IMR-90 (cell line): ENCODE measurements at regions not wholly inside any gene's neighbourhood (a gene's known extent, or its start where the extent isn't known, plus 50 kb on each side); places are given as distances from the start of the nearest gene placed in this dataset.

Experiments used
- ATAC-seq: fragments of 200-7000 bp; cut with Tn5 transposase; 2 replicates; pipeline ENCODE4 v1.9.1; 2020; ENCODE audit warnings: low read depth, mild to moderate bottlenecking, moderate library complexity
- BruUV-seq: library from RNA; stranded (reverse); fragments of 400-500 nt; replicated peaks from 2 replicates; lab custom pipeline; 2021; lab: Mats Ljungman, UMichigan
- CTCF ChIA-PET: fragments of 300-600 bp; formaldehyde crosslinking; extraction: SDS; loops from one replicate; lab custom pipeline; 2021; ENCODE audit warnings: antibody characterized with exemption; lab: Yijun Ruan, JAX
- POLR2A ChIA-PET: fragments of 300-600 bp; sonication (Branson Sonifier 250); formaldehyde crosslinking; loops from one replicate; lab custom pipeline; 2022; ENCODE audit warnings: antibody characterized with exemption; ENCODE audit not compliant: unreplicated experiment; lab: Charles Lee
- DNase-seq: peaks from one replicate; pipeline ENCODE4 v3.0.0; 2013
- H2AFZ ChIP-seq: replicated peaks from 2 replicates; pipeline ENCODE3; 2013; ENCODE audit warnings: low read length, mild to moderate bottlenecking; ENCODE audit not compliant: poor library complexity
- H2AK5ac ChIP-seq: 2 replicates; pipeline ENCODE4 v1.6.1; 2013; ENCODE audit warnings: low read depth, low read length, inconsistent platforms
- H2AK9ac ChIP-seq: replicated peaks from 2 replicates; pipeline ENCODE3; 2013; ENCODE audit warnings: mild to moderate bottlenecking, low read depth, low read length, moderate library complexity; ENCODE audit not compliant: poor library complexity
- H2BK120ac ChIP-seq: 2 replicates; pipeline ENCODE4 v1.6.1; 2013; ENCODE audit warnings: low read depth, low read length, inconsistent platforms
- H2BK15ac ChIP-seq: 3 replicates; pipeline ENCODE4 v1.6.1; 2013; ENCODE audit warnings: low read depth, low read length, inconsistent platforms
- H2BK20ac ChIP-seq: 2 replicates; pipeline ENCODE4 v1.6.1; 2013; ENCODE audit warnings: low read depth, mild to moderate bottlenecking, inconsistent platforms, low read length, moderate library complexity
- H2BK5ac ChIP-seq: 2 replicates; pipeline ENCODE4 v1.6.1; 2013; ENCODE audit warnings: mild to moderate bottlenecking, low read depth, low read length, inconsistent platforms; ENCODE audit not compliant: poor library complexity, severe bottlenecking
- H3K14ac ChIP-seq: replicated peaks from 2 replicates; pipeline ENCODE4 v1.6.1; 2013; ENCODE audit warnings: low read depth, low read length, inconsistent platforms
- H3K18ac ChIP-seq: 2 replicates; pipeline ENCODE4 v1.6.1; 2013; ENCODE audit warnings: low read depth, low read length, control low read depth
- H3K23ac ChIP-seq: 2 replicates; pipeline ENCODE4 v1.6.1; 2013; ENCODE audit warnings: low read depth, low read length, inconsistent platforms
- H3K27ac ChIP-seq: 2 replicates; pipeline ENCODE4 v1.5.1; 2013; ENCODE audit warnings: mild to moderate bottlenecking, control low read depth, low read length; ENCODE audit not compliant: insufficient read depth
- H3K27me3 ChIP-seq: 2 replicates; pipeline ENCODE4 v1.6.1; 2013; ENCODE audit warnings: low read length; ENCODE audit not compliant: control insufficient read depth, insufficient read depth
- H3K36me3 ChIP-seq: 2 replicates; pipeline ENCODE4 v1.6.1; 2013; ENCODE audit warnings: low read length, mixed read lengths; ENCODE audit not compliant: control insufficient read depth, insufficient read depth
- H3K4ac ChIP-seq: 2 replicates; pipeline ENCODE4 v1.6.1; 2013; ENCODE audit warnings: low read depth, low read length, inconsistent platforms
- H3K4me1 ChIP-seq: 2 replicates; pipeline ENCODE4 v1.6.1; 2013; ENCODE audit warnings: low read length, mixed read lengths; ENCODE audit not compliant: control insufficient read depth, insufficient read depth
- H3K4me2 ChIP-seq: 2 replicates; pipeline ENCODE4 v1.6.1; 2013; ENCODE audit warnings: low read depth, mild to moderate bottlenecking, control low read depth, low read length, moderate library complexity
- H3K4me3 ChIP-seq: 2 replicates; pipeline ENCODE4 v1.5.1; 2013; ENCODE audit warnings: low read depth, mild to moderate bottlenecking, control low read depth, low read length, moderate library complexity; ENCODE audit not compliant: insufficient read depth
- H3K56ac ChIP-seq: 2 replicates; pipeline ENCODE4 v1.6.1; 2013; ENCODE audit warnings: low read length, inconsistent platforms; ENCODE audit not compliant: insufficient read depth; ENCODE audit errors: extremely low read depth
- H3K79me1 ChIP-seq, 2 experiments: 2 replicates each; pipeline ENCODE4 v1.6.1; 2013; ENCODE audit warnings: low read length in 2 of 2, inconsistent platforms in 1 of 2, low read depth in 1 of 2
- H3K9ac ChIP-seq: 2 replicates; pipeline ENCODE4 v1.6.1; 2013; ENCODE audit warnings: low read depth, low read length, control low read depth
- H3K9me1 ChIP-seq: 2 replicates; pipeline ENCODE4 v1.6.1; 2013; ENCODE audit warnings: low read length, inconsistent platforms; ENCODE audit not compliant: insufficient read depth
- H3K9me3 ChIP-seq: 2 replicates; pipeline ENCODE4 v1.6.1; 2013; ENCODE audit warnings: low read length; ENCODE audit not compliant: control insufficient read depth, insufficient read depth
- H4K20me1 ChIP-seq: 2 replicates; pipeline ENCODE4 v1.6.1; 2013; ENCODE audit warnings: low read length, inconsistent platforms; ENCODE audit not compliant: insufficient read depth
- H4K5ac ChIP-seq: 2 replicates; pipeline ENCODE4 v1.6.1; 2013; ENCODE audit warnings: mild to moderate bottlenecking, low read depth, low read length, control low read depth
- H4K8ac ChIP-seq, 2 experiments: 2 replicates each; pipeline ENCODE4 v1.6.1; 2013; ENCODE audit warnings: low read depth in 2 of 2, low read length in 2 of 2, control low read depth in 1 of 2, inconsistent platforms in 1 of 2
- H4K91ac ChIP-seq: 2 replicates; pipeline ENCODE4 v1.6.1; 2013; ENCODE audit warnings: low read depth, low read length, inconsistent platforms; ENCODE audit not compliant: insufficient read depth
- RCOR1 ChIP-seq: IDR thresholded peaks from 2 replicates; pipeline ENCODE4 v1.6.1; 2012; ENCODE audit warnings: mild to moderate bottlenecking, low read length, improper control_type of control experiment; ENCODE audit not compliant: insufficient replicate concordance
- WGBS, 2 experiments: methylation state at CpG; one replicate each; pipeline versions ENCODE4 v1.1.5 to v1.1.7; 2013; ENCODE audit warnings: missing lambda C conversion rate in 2 of 2; ENCODE audit not compliant: insufficient read length in 1 of 2; ENCODE audit errors: extremely low coverage in 2 of 2; 5-methylcytosine and 5-hydroxymethylcytosine counted together
- dilution Hi-C: fragments of 300-500 bp; cut with HindIII; formaldehyde crosslinking; loops from one replicate; pipeline ENCODE4 v1.14.3; 2018; ENCODE audit warnings: low sequenced_read_pairs; ENCODE audit not compliant: unreplicated experiment
- in situ Hi-C: fragments of 300-500 bp; cut with MboI; formaldehyde crosslinking; loops from 3 replicates; pipeline ENCODE4 v1.14.3; 2019; ENCODE audit warnings: low sequenced_read_pairs, inconsistent platforms, mixed read lengths
- intact Hi-C: fragments of 100-400 bp; cut with micrococcal nuclease; formaldehyde crosslinking; loops from 2 replicates; pipeline ENCODE4 v1.10.0; 2022

DNA sequence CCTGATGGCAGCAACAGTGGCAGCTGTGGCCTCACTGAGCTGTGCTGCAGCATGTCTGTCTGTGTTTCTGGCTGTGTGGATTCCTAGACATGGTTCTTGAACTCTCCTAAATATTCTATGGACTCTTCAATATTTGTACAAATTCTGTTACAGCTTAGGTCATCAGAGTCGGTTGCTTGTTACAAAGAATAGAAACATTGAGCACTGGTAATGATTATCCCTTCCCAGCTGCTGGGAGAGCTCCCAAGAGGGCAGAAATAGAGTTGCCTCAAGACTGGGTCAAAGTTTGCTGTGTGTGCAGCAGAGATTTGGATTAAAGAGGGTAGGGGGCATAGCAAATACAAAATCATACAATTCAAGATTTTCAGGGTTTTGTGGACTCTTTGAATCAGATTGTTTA lies 337.1 kb upstream of the AKR1E2 start:
- in situ Hi-C loops = no loop called here
- no peak overlapping the region for H3K18ac ChIP-seq
- POLR2A ChIA-PET = no interaction called here
- peak overlapping the region; percentile 74 for H2AFZ ChIP-seq
- CTCF ChIA-PET = no interaction called here
- no peaks in the 10 kb centered on the region for H3K9me3 ChIP-seq
- no peaks in the 10 kb centered on the region for H3K4me1 ChIP-seq
- dilution Hi-C loops = no loop called here
- H3K9me1 ChIP-seq = no peaks in the 10 kb centered on the region
- no peak for TF ChIP-seq RCOR1
- H3K14ac ChIP-seq = 0 out of 2 replicates have a peak overlapping the region, but pooled peaks have one; percentile 15
- H3K9ac ChIP-seq = no peak overlapping the region
- ATAC-seq (peak; percentile 51), DNase-seq (peak; percentile 21)
- H3K27ac ChIP-seq = no peak overlapping the region
- H4K91ac ChIP-seq = no peak overlapping the region
- H4K8ac ChIP-seq = no peak overlapping the region
- no CpG with 5 or more reads among the region's 1 CpG for WGBS, 2 experiments
- no peak overlapping the region for H2BK120ac ChIP-seq
- no TSS peak for BruUV-seq
- H3K4me2 ChIP-seq = no peak overlapping the region
- H3K36me3 ChIP-seq = no peaks in the 10 kb centered on the region
- H4K20me1 ChIP-seq = no peaks in the 10 kb centered on the region
- no peak overlapping the region for H2BK15ac ChIP-seq
- no peak overlapping the region for H2BK5ac ChIP-seq
- no peak overlapping the region for H4K5ac ChIP-seq
- intact Hi-C loops = no loop called here
- H3K4ac ChIP-seq = no peak overlapping the region
- H2AK9ac ChIP-seq = no peak overlapping the region
- no peak overlapping the region for H3K56ac ChIP-seq
- H3K27me3 ChIP-seq = no peaks in the 10 kb centered on the region
- no peak overlapping the region for H3K23ac ChIP-seq
- no peak overlapping the region for H3K4me3 ChIP-seq
- H3K79me1 ChIP-seq = no peaks in the 10 kb centered on the region
- H2BK20ac ChIP-seq = no peak overlapping the region
- H2AK5ac ChIP-seq = 0 out of 2 replicates have a peak overlapping the region, but pooled peaks have one; percentile 15
